Colonic mucosa (tissue), 4 donors: ENCODE measurements at regions not wholly inside any gene's neighbourhood (a gene's known extent, or its start where the extent isn't known, plus 50 kb on each side); places are given as distances from the start of the nearest gene placed in this dataset.

ENCODE experiments used
- DNase-seq: peaks from one replicate; pipeline ENCODE4 v3.0.0-alpha.2; 2020
- H3K27ac ChIP-seq: fragments of 200-600 bp; one replicate; pipeline ENCODE4 v1.8.0; 2021
- H3K27me3 ChIP-seq: fragments of 200-600 bp; one replicate; pipeline ENCODE4 v1.8.0; 2021
- H3K36me3 ChIP-seq: fragments of 200-600 bp; one replicate; pipeline ENCODE4 v1.8.0; 2021
- H3K4me1 ChIP-seq: fragments of 200-600 bp; one replicate; pipeline ENCODE4 v1.8.0; 2021; ENCODE audit warnings: mild to moderate bottlenecking
- H3K4me3 ChIP-seq: fragments of 200-600 bp; one replicate; pipeline ENCODE4 v1.8.0; 2021
- H3K9ac ChIP-seq, 2 donors: one replicate each; pipeline ENCODE4 v1.7.0; 2013; ENCODE audit warnings: control low read depth in 2 of 2, low read depth in 2 of 2, low read length in 2 of 2
- H3K9me3 ChIP-seq: fragments of 200-600 bp; one replicate; pipeline ENCODE4 v1.8.0; 2021
- CTCF ChIP-seq: fragments of 200-600 bp; IDR thresholded peaks from one replicate; pipeline ENCODE4 v1.8.0; 2022; ENCODE audit warnings: antibody characterized with exemption, mild to moderate bottlenecking
- intact Hi-C: fragments of 100-400 bp; cut with DNase I; formaldehyde crosslinking; loops from one replicate; pipeline ENCODE4 v1.14.1; 2022
- donor health status: healthy.
- donor health status: DM: no; HTN: no; CAD: no.
- donor health status: DM: no; HTN: no; CAD: no.

DNA sequence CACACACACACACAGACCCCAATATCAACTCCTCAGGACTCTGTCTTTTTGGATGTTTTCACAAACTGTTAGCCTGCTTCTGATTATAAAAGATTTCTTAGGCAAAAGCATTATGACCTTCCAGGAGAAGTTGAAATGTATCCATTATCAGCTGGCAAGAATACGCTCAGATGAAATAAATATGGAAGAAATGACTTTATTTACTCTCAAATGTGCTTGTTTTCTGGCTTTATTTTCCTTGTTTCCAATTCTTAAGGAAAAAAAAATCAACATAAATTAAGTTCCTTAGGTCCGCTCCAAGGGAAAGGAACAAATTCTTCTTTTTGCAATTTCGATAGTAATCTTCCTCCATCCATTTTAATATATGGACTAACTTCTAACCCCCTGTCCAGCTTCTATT, 175.6 kb upstream of the HCCS start:
- intact Hi-C loops, result no loop called here
- H3K4me3 ChIP-seq, result no peak overlapping the region
- H3K27ac ChIP-seq, result no peak overlapping the region
- no peaks in the 10 kb centered on the region for H3K4me1 ChIP-seq
- DNase-seq, result no peak
- H3K9me3 ChIP-seq, result no peaks in the 10 kb centered on the region
- no peak for TF ChIP-seq CTCF
- no peaks in the 10 kb centered on the region for H3K36me3 ChIP-seq
- no peaks in the 10 kb centered on the region for H3K27me3 ChIP-seq
- H3K9ac ChIP-seq, result no peak overlapping the region

GRCh38 chrX:10936976-10937375, 174.2 kb upstream of the HCCS start:
- H3K9me3 ChIP-seq, result no peaks in the 10 kb centered on the region
- intact Hi-C loops, result no loop called here

DNA sequence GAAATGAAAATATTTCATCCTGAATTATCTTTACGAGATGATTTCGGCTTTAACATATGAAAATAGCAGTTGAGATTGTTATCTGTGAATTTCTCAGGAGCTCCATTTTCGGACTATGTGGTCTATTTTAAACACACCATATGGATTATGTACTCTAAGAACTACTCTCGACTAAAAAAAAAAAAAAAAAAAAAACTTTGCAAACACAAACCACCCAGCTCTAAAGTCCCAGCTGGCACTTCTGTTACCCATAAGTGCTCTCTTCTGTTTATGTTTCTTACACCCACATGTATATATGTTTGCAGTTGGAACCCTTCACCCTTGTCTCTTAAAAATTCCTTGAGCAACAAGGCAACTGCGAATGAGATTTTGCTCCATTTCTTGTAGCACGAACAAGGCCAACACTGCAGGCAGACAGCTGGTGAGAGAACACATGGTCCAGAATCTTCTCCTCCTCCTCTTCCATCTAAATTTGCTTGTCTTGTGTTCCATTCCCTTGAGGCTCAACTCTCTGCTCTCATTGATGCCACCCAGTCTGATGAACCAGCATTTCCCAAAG, 172.7 kb upstream of the HCCS start:
- no peak for DNase-seq
- TF ChIP-seq CTCF, result no peak
- H3K9ac ChIP-seq, result no peak overlapping the region
- no peaks in the 10 kb centered on the region for H3K36me3 ChIP-seq
- H3K27me3 ChIP-seq, result no peaks in the 10 kb centered on the region
- no peaks in the 10 kb centered on the region for H3K9me3 ChIP-seq
- H3K27ac ChIP-seq, result no peak overlapping the region
- no peaks in the 10 kb centered on the region for H3K4me1 ChIP-seq
- intact Hi-C loops, result no loop called here
- H3K4me3 ChIP-seq, result no peak overlapping the region

More at GRCh38 chrX:10936976-10937375, 174.2 kb upstream of the HCCS start:
- Histone ChIP-seq H3K27me3 (no peaks in the 10 kb centered on the region), H3K4me1 (no peaks in the 10 kb centered on the region), H3K4me3 (no peak overlapping the region), H3K9ac (no peak overlapping the region), H3K36me3 (no peaks in the 10 kb centered on the region), H3K27ac (no peak overlapping the region)
- no peak for TF ChIP-seq CTCF
- DNase-seq, result no peak

DNA sequence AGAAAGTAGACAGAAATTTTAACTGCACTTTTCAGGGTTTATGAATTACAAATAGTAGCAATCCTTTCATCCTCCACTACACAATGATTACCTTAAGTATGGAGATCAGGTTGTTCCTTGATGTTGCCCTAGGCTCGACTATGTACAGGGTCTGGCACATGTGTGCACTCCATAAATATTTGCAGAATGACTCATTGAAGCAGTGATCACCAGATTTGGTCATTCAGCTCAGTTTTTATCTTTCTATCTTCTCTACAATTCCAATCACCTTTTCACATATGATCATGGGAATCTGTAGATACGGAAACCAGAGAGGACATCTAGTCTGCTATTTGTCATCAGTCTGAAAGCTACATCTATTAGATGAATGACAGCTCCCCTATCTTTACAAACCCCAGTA, 171.7 kb upstream of the HCCS start:
- no peaks in the 10 kb centered on the region for H3K9me3 ChIP-seq
- H3K27ac ChIP-seq, result no peak overlapping the region
- no peak for DNase-seq
- no peak for TF ChIP-seq CTCF
- H3K36me3 ChIP-seq, result no peaks in the 10 kb centered on the region
- H3K4me3 ChIP-seq, result no peak overlapping the region
- intact Hi-C loops, result no loop called here
- H3K4me1 ChIP-seq, result no peaks in the 10 kb centered on the region
- no peaks in the 10 kb centered on the region for H3K27me3 ChIP-seq
- no peak overlapping the region for H3K9ac ChIP-seq

- intact Hi-C loops, result no loop called here
- H3K9ac ChIP-seq, result no peak overlapping the region
- no peaks in the 10 kb centered on the region for H3K36me3 ChIP-seq
- no peaks in the 10 kb centered on the region for H3K27me3 ChIP-seq
- no peaks in the 10 kb centered on the region for H3K9me3 ChIP-seq
- no peak overlapping the region for H3K27ac ChIP-seq
- no peak for TF ChIP-seq CTCF
- DNase-seq, result no peak
- H3K4me3 ChIP-seq, result no peak overlapping the region
- H3K4me1 ChIP-seq, result no peaks in the 10 kb centered on the region
Observed at GRCh38 chrX:10944136-10944885, 166.8 kb upstream of the HCCS start.
